Hippocampal formation (tissue), 2 donors: ENCODE measurements at regions not wholly inside any gene's neighbourhood (a gene's known extent, or its start where the extent isn't known, plus 50 kb on each side); places are given as distances from the start of the nearest gene placed in this dataset.
"Not testable (repeated sequence)": the region's sequence is repeated elsewhere in the genome, so short reads cannot be mapped to it uniquely, and the experiment has no call there.

Experiments
- DNase-seq, 2 donors: peaks; one replicate each; lab custom pipeline; 2025; lab: John Stamatoyannopoulos, UW

DNA sequence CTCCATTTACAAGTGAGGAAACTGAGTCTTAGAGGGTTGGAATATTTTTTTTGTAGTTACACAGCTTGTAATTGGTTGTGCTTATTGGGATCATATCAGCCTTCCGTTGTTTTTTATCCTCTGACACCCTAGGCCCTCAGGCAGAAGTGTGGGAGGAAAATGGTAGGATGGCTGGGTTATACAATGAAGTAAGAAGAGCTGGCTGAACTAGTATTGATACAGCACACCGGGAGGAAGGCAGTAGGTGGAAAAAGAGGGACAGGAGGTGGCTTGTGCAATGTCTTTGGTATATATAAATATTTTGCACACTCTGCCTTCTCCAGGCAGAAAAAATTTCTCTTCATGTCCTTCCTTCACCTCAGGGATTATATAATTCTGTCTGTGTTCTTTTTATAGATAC lies 214.3 kb upstream of the SGO1 start:
- no peak for DNase-seq

GRCh38 chr3:20396335-20396734 lies 210.3 kb upstream of the SGO1 start:
- no peak for DNase-seq

DNA sequence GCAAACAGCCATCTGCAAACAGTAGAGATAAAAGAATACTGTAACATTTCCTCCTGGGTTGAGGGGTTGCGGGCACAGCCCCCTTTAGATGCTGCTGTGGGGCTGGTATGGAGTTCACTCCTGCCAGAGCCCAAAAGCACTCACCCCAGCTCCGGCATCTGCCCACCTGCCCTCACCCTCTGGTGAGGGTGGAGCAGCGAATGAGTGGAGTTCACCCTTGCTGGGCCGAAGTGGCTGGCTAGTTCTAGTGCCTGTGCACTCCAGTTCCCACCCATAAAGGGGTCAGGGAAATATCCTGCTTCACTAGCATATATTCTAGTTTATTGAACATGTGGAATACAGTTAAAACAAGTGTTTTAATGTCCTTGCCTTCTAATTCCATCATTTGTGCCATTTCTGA lies 209.7 kb upstream of the SGO1 start:
- DNase-seq, result no peak

DNA sequence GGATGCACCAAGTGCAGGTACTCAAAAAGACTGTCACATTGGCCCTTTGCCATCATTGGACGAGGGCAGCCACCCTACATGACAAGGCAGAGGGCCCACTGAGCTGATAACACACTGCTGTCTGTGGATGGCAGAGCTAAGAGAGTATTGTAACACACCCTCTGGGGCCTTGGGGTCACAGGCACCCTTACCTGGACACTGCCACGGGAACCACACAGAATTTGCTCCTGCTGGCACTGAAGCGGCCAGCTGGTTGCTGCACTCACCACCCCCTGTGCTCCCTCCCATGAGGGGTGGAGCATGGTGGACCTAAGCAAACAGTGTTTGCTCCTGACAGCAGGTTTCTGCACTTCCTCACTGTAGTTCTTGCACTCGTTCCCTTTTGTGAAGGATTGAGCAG lies 208.2 kb upstream of the SGO1 start:
- DNase-seq, result no peak

DNA sequence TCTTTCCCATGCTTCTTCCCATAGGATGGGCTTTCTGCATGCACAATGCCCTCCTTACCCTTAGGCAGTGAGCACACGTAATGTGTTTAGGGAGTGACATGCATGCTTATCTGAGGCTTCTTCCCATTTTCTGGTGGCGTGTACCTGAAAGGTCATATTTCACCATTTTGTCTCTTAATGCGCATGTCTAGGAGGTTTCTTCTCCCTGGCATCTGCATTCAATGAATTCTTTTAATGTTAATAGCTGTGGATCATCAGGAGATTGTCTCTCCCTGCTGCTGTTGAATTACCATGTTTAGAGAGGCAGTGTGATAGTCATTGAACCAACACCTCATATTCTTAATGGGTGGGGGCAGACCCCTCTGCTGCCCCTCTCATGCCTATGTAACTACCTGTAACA lies 205.6 kb upstream of the SGO1 start:
- no peak for DNase-seq

- DNase-seq, result no peak
Observed at GRCh38 chr3:20388971-20389370, 203.0 kb upstream of the SGO1 start.

GRCh38 chr3:20380295-20380694 lies 194.3 kb upstream of the SGO1 start:
- no peak for DNase-seq

GRCh38 chr3:20378315-20378714 lies 192.3 kb upstream of the SGO1 start:
- DNase-seq, result no peak

GRCh38 chr3:20376665-20377217 lies 190.7 kb upstream of the SGO1 start:
- DNase-seq, result no peak

DNA sequence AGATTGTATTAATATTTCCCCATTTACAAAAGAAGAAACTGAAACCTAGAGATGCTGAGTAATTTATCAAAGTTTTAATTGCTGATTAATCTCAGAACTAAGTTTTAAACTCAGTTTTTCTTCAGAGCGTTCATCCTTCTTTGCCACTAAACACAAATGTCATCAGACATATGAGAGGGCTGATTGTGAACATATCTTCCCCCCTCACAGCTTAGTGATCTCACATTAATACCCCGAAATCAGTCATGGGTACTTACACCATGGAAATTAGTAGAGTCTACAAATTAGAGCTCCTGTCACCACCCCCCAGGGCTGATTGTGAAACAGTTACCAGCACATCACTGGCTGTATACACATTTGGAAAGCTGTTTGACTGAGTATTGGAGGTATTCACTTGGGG lies 189.3 kb upstream of the SGO1 start:
- no peak for DNase-seq

GRCh38 chr3:20370273-20371063 lies 184.5 kb upstream of the SGO1 start:
- not testable (repeated sequence) for DNase-seq

DNA sequence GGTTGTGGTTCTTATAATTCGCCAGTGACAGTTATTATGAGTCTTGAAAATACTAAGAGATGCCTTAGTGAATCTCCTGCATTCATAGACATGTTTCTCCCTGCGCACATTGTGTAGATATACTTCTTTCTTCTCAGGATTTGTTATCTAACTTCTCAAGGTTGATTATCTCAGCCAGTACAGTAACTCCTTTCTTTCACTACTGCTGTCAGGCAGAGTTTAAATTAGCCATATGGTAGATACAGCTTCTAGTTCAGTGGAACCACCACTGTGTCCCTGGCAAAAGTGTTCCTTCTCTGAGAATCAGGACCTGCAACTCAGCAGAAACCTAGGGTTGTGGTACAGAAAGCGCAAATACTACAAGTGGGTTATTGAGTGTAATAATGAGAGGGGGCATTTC lies 175.0 kb upstream of the SGO1 start:
- DNase-seq, result no peak

DNA sequence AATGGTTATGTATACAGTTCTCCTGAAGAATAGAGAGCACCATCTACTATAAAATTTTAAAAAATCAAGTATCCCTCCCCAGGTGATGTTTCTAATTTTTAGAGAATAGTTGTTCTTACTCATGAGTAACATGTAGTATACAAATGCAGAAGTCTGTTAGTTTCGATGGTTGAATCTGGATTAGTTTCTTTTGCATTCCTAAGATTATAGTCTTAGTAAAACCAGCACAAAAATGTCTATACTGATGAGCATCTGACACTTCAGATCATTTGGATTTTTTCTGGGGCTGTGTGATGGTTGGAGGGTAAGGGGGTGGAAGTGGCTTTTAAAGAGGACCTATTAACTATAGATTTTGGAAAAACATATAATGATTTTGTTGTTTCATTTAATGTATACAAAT lies 167.3 kb upstream of the SGO1 start:
- DNase-seq, result no peak

- no peak for DNase-seq
Observed at GRCh38 chr3:20352546-20353179, 166.7 kb upstream of the SGO1 start.

DNA sequence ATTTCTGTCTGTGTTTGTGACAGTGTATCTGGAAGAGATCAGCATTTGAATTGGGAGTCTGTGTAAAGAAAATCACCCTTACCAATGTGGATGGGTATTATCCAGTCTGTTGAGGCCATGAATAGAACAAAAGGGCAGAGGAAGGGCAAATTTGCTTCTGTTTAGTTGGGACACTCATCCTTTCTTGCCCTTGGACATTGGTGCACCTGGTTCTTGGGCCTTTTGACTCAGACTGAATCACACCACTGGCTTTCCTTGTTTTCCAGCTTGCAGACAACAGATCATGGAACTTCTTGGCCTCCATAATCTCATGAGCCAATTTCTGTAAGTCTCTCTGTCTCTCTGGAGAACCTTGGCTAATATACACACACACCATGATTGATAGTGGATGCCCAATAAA lies 164.4 kb upstream of the SGO1 start:
- no peak for DNase-seq

- no peak for DNase-seq
Observed at GRCh38 chr3:20346916-20347315, 160.9 kb upstream of the SGO1 start.

- no peak for DNase-seq
Observed at GRCh38 chr3:20346369-20346768, 160.4 kb upstream of the SGO1 start.

GRCh38 chr3:20344400-20344959 lies 158.5 kb upstream of the SGO1 start:
- no peak for DNase-seq

GRCh38 chr3:20343790-20344189 lies 157.8 kb upstream of the SGO1 start:
- no peak for DNase-seq

DNA sequence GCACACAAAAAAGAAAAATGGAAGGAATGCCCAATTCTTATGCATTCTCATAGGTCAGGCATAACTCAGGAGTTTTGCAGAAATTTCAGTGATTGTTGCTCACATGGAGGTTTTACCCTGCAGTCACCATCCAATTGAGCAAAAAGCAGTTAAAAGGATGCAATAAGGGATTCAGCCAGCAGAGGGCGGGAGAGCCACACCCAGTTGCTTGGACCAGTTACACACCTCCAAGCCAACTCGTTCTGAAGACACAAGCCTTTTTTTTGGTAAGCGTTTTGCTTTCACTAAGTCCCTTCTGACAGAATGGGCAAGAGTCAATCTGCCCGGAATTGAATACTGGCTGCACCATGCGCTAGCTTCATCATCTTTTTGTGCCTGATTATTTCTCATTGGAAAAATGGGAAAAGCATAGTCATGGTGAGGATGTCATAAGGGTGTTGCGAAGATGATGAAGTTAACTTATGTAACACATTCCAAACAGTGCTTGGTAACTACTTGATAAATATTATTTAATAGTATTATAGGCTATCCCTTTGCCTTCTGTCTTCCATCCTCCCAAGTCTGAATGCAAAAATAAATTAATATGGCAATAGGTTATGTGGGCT lies 154.4 kb upstream of the SGO1 start:
- peak; percentile 48 to 49 for DNase-seq

DNA sequence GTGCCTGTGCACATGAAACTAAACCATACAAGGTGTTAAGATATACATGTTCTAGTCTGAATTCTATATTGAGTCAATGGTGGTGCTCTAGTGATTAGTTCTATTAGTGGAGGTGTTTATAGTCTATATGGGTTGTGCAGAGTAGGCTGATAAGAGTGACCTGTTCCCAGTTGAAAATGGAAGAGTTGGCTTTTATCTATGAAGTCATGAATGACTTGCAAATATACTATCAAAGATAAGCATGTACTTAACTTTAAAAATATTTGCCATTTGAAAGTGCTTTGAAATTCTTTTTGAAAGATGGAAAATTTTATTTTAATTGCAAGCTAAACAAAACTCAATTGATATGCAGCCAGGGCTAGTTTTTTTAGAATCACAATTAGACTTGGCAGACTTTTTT lies 150.6 kb upstream of the SGO1 start:
- DNase-seq, result no peak

DNA sequence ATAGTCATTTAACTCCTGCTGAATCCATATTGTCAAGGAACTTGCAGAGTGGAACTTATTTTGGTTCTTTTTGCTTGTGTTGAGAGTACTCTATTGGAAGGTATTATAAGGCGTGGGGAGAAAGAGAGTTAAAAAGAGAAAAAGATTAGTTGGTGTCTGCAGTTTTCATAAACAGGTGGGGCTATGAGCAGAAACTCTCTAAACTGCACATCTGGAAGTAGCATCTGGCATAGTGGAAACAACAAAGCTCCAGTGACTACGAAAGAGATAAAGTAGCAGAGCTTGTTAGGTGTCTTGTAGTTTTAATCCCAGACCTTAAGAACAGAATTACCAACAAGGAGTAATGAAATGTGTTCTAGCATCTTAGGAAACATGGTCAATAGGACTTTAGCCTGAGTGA lies 148.8 kb upstream of the SGO1 start:
- DNase-seq, result no peak

- no peak for DNase-seq
Observed at GRCh38 chr3:20327889-20328288, 141.9 kb upstream of the SGO1 start.
